K562 (cell line): ENCODE measurements at regions not wholly inside any gene's neighbourhood (a gene's known extent, or its start where the extent isn't known, plus 50 kb on each side); places are given as distances from the start of the nearest gene placed in this dataset.

Source experiments
- ATAC-seq: fragments of 200-7000 bp; cut with Tn5 transposase; 3 replicates; pipeline ENCODE4 v1.9.1; 2020; ENCODE audit warnings: moderate library complexity
- BruUV-seq: library from RNA; stranded (reverse); fragments of 400-500 nt; replicated peaks from 2 replicates; lab custom pipeline; 2021; lab: Mats Ljungman, UMichigan
- CTCF ChIA-PET: fragments of 300-600 bp; formaldehyde crosslinking; extraction: SDS; loops from one replicate; lab custom pipeline; 2021; ENCODE audit warnings: low intra/inter-chr PET ratio; lab: Yijun Ruan, JAX
- POLR2A ChIA-PET: fragments of 300-600, 350-650 bp; sonication (Branson Sonifier 250); formaldehyde crosslinking; extraction: SDS; loops from one replicate; lab custom pipeline; 2021; ENCODE audit warnings: antibody characterized with exemption, inconsistent platforms; lab: Yijun Ruan, JAX
- DNase-seq, 4 experiments: peaks; one replicate each; pipeline versions ENCODE4 v3.0.0 to v3.0.0-alpha.2; 2011 to 2018; ENCODE audit warnings: low spot score in 3 of 4, mixed read lengths in 3 of 4; ENCODE audit errors: extremely low read depth in 1 of 4
- FAIRE-seq: peaks from 2 replicates; lab custom pipeline; 2011; peaks lifted over from hg19 to GRCh38; lab: Jason Lieb, UNC
- H2AFZ ChIP-seq: 2 replicates; pipeline ENCODE4 v1.6.0; 2011; ENCODE audit warnings: low read depth, low read length, control low read depth, inconsistent platforms
- H3K27ac ChIP-seq: fragments of 200-600 bp; 3 replicates; pipeline ENCODE4 v1.8.0; 2011; ENCODE audit warnings: low read depth, mild to moderate bottlenecking, control low read depth, inconsistent platforms, low read length, moderate library complexity, mixed read lengths; ENCODE audit errors: extremely low read depth
- H3K27me3 ChIP-seq, 2 experiments: fragments of 300-600 bp in 1 of 2; 2 replicates in 1 of 2; 3 replicates in 1 of 2; pipeline versions ENCODE4 v1.6.0 to v1.8.0; 2011; ENCODE audit warnings: inconsistent platforms in 2 of 2, low read length in 2 of 2, mild to moderate bottlenecking in 1 of 2, mixed read lengths in 1 of 2, moderate library complexity in 1 of 2; ENCODE audit not compliant: control insufficient read depth in 2 of 2, insufficient read depth in 2 of 2
- H3K36me3 ChIP-seq: fragments of 300-600 bp; 3 replicates; pipeline ENCODE4 v1.8.0; 2011; ENCODE audit warnings: mild to moderate bottlenecking, low read length, inconsistent platforms; ENCODE audit not compliant: control insufficient read depth, insufficient read depth
- H3K4me1 ChIP-seq, 2 experiments: fragments of 200-600 bp in 1 of 2; replicated peaks in 1 of 2; 2 replicates in 1 of 2; 3 replicates in 1 of 2; pipeline versions ENCODE4 v1.5.1 to v1.8.0; 2011; ENCODE audit warnings: inconsistent platforms in 2 of 2, low read length in 2 of 2, mild to moderate bottlenecking in 1 of 2, mixed read lengths in 1 of 2, moderate library complexity in 1 of 2; ENCODE audit not compliant: control insufficient read depth in 2 of 2, insufficient read depth in 2 of 2
- H3K4me2 ChIP-seq: 2 replicates; pipeline ENCODE4 v1.6.1; 2011; ENCODE audit warnings: low read length, control low read depth, inconsistent platforms, mixed read lengths; ENCODE audit not compliant: insufficient read depth
- H3K4me3 ChIP-seq: fragments of 200-600 bp; sonication (generic), shearing (Covaris generic); 2 replicates; pipeline ENCODE4 v1.5.1; 2016; ENCODE audit warnings: control low read depth, inconsistent platforms
- H3K79me2 ChIP-seq: fragments of 200-600 bp; 3 replicates; pipeline ENCODE4 v1.8.0; 2011; ENCODE audit warnings: low read length, inconsistent platforms; ENCODE audit not compliant: control insufficient read depth, insufficient read depth
- H3K9ac ChIP-seq, 2 experiments: 2 replicates each; pipeline versions ENCODE4 v1.6.0 to v1.6.1; 2011; ENCODE audit warnings: low read depth in 2 of 2, low read length in 2 of 2, control low read depth in 1 of 2, inconsistent platforms in 1 of 2, mild to moderate bottlenecking in 1 of 2, mixed read lengths in 1 of 2; ENCODE audit not compliant: insufficient read depth in 1 of 2
- H3K9me1 ChIP-seq: one replicate; pipeline ENCODE4 v1.6.0; 2011; ENCODE audit warnings: inconsistent platforms, mild to moderate bottlenecking, low read length, moderate library complexity; ENCODE audit not compliant: control insufficient read depth, insufficient read depth
- H3K9me3 ChIP-seq: replicated peaks from 2 replicates; pipeline ENCODE4 v1.5.1; 2011; ENCODE audit warnings: low read depth, low read length, inconsistent platforms; ENCODE audit not compliant: control insufficient read depth, insufficient read depth
- H4K20me1 ChIP-seq: replicated peaks from 2 replicates; pipeline ENCODE4 v1.6.1; 2011; ENCODE audit warnings: low read length, inconsistent platforms, mixed read lengths; ENCODE audit not compliant: control insufficient read depth, insufficient read depth
- BRCA1 ChIP-seq, 2 experiments: fragments of 450-650 bp in 1 of 2; sonication (generic) in 1 of 2; formaldehyde crosslinking in 1 of 2; IDR thresholded peaks; 2 replicates each; pipeline versions ENCODE4 v1.5.0 to v1.6.1; 2017 to 2020; ENCODE audit warnings: mild to moderate bottlenecking in 1 of 2, missing genetic modification reagents in 1 of 2
- EGR1 ChIP-seq: fragments of 450-650 bp; conservative IDR thresholded peaks from 2 replicates; pipeline ENCODE4 v1.6.1; 2017; ENCODE audit warnings: mild to moderate bottlenecking
- ELF4 ChIP-seq: fragments of 450-650 bp; formaldehyde crosslinking; IDR thresholded peaks from 2 replicates; pipeline ENCODE4 v1.4.0; 2022; ENCODE audit warnings: missing genetic modification characterization
- FOXK1 ChIP-seq: sonication (generic); formaldehyde crosslinking; IDR thresholded peaks from 2 replicates; pipeline ENCODE4 v1.8.0; 2022; ENCODE audit warnings: missing genetic modification reagents, mild to moderate bottlenecking, borderline replicate concordance
- HNRNPLL ChIP-seq: fragments of 200-400 bp; formaldehyde crosslinking; IDR thresholded peaks from 2 replicates; pipeline ENCODE4 v1.6.1; 2017; ENCODE audit warnings: low read length, low read depth, mild to moderate bottlenecking; ENCODE audit not compliant: poor library complexity, severe bottlenecking
- NFE2 ChIP-seq: IDR thresholded peaks from 2 replicates; pipeline ENCODE4 v1.6.1; 2014; ENCODE audit warnings: antibody characterized with exemption, low read depth
- PHF21A ChIP-seq: fragments of 450-650 bp; IDR thresholded peaks from 2 replicates; pipeline ENCODE4 v1.6.1; 2017; ENCODE audit warnings: low read depth, borderline replicate concordance
- RBM14 ChIP-seq: fragments of 200-400 bp; formaldehyde crosslinking; IDR thresholded peaks from 2 replicates; pipeline ENCODE4 v1.6.1; 2018; ENCODE audit warnings: low read depth, mild to moderate bottlenecking, low read length, moderate library complexity, borderline replicate concordance; ENCODE audit not compliant: insufficient read depth
- RNF219 ChIP-seq: fragments of 250-450 bp; sonication (Bioruptor Pico); IDR thresholded peaks from 2 replicates; pipeline ENCODE4 v1.5.0; 2022; ENCODE audit warnings: mild to moderate bottlenecking
- RUNX1 ChIP-seq: sonication (generic); IDR thresholded peaks from 2 replicates; pipeline ENCODE4 v1.6.1; 2016; ENCODE audit warnings: antibody characterized with exemption, low read depth
- SIN3A ChIP-seq, 2 experiments: fragments of 150-350 bp in 1 of 2; IDR thresholded peaks; 2 replicates each; pipeline ENCODE4 v1.6.1; 2011 to 2016; ENCODE audit warnings: borderline replicate concordance in 2 of 2, low read depth in 2 of 2, low read length in 2 of 2, mild to moderate bottlenecking in 2 of 2, moderate library complexity in 2 of 2; ENCODE audit not compliant: control insufficient read depth in 1 of 2
- SOX6 ChIP-seq: fragments of 450-650 bp; IDR thresholded peaks from 2 replicates; pipeline ENCODE4 v1.6.1; 2014; ENCODE audit warnings: mild to moderate bottlenecking
- TAL1 ChIP-seq: fragments of 450-650 bp; IDR thresholded peaks from 2 replicates; pipeline ENCODE4 v1.6.1; 2016; ENCODE audit warnings: mild to moderate bottlenecking
- TCF7L2 ChIP-seq: fragments of 150-350 bp; IDR thresholded peaks from 2 replicates; pipeline ENCODE4 v1.6.1; 2016; ENCODE audit warnings: low read depth, mild to moderate bottlenecking, low read length, moderate library complexity
- XRCC3 ChIP-seq: fragments of 450-650 bp; IDR thresholded peaks from 2 replicates; pipeline ENCODE4 v1.6.1; 2017; ENCODE audit warnings: mild to moderate bottlenecking, moderate library complexity
- ZNF143 ChIP-seq: sonication (generic); formaldehyde crosslinking; IDR thresholded peaks from 2 replicates; pipeline ENCODE4 v1.9.0; 2022; ENCODE audit warnings: mild to moderate bottlenecking, missing genetic modification reagents
- ZNF3 ChIP-seq: fragments of 250-450 bp; sonication (Bioruptor Pico); IDR thresholded peaks from 2 replicates; pipeline ENCODE4 v1.5.0; 2021; ENCODE audit warnings: mild to moderate bottlenecking, moderate library complexity
- WGBS: fragments of 100-300 bp; shearing (Covaris generic); methylation state at CpG from one replicate; pipeline ENCODE4 v1.1.6; 2016; ENCODE audit warnings: low coverage, mixed read lengths; ENCODE audit not compliant: insufficient coverage; ENCODE audit errors: missing lambda C conversion rate; 5-methylcytosine and 5-hydroxymethylcytosine counted together
- in situ Hi-C: fragments of 300-500 bp; cut with MboI; formaldehyde crosslinking; loops from 4 replicates; pipeline ENCODE4 v1.15.0; 2018; ENCODE audit warnings: inconsistent platforms, mixed read lengths
- intact Hi-C: fragments of 100-400 bp; cut with micrococcal nuclease; formaldehyde crosslinking; loops from 2 replicates; pipeline ENCODE4 v1.14.2; 2022

- in situ Hi-C loops (no loop called here), intact Hi-C loops (no loop called here)
- Histone ChIP-seq H3K27me3 (no peaks in the 10 kb centered on the region), H3K4me1 (no peaks in the 10 kb centered on the region), H4K20me1 (no peaks in the 10 kb centered on the region), H3K9ac (no peak overlapping the region), H3K27ac (no peak overlapping the region), H2AFZ (no peak overlapping the region), H3K4me3 (no peak overlapping the region), H3K9me1 (no peaks in the 10 kb centered on the region), H3K9me3 (no peaks in the 10 kb centered on the region), H3K79me2 (no peaks in the 10 kb centered on the region), H3K36me3 (no peaks in the 10 kb centered on the region), H3K4me2 (no peak overlapping the region)
- no peak for TF ChIP-seq ELF4
- TF ChIP-seq PHF21A = no peak
- TF ChIP-seq RUNX1 = no peak
- no peak for TF ChIP-seq BRCA1 (IDR thresholded peaks at IDR 0.05)
- TF ChIP-seq BRCA1 (CRISPR knock-in tag; IDR thresholded peaks at IDR 0.05) = no peak
- no peak for TF ChIP-seq HNRNPLL
- TF ChIP-seq RBM14 = no peak
- TF ChIP-seq RNF219 (CRISPR knock-in tag) = no peak
- no peak for TF ChIP-seq TCF7L2
- TF ChIP-seq EGR1 = no peak
- TF ChIP-seq FOXK1 (CRISPR knock-in tag) = no peak
- TF ChIP-seq SIN3A (IDR thresholded peaks at IDR 0.05; ENCODE audit: borderline replicate concordance in 2 of 2, control insufficient read depth in 1 of 2, low read depth in 2 of 2, low read length in 2 of 2) = no peak
- TF ChIP-seq XRCC3 = no peak
- TF ChIP-seq ZNF3 (CRISPR knock-in tag) = no peak
- no peak for TF ChIP-seq NFE2
- TF ChIP-seq ZNF143 (CRISPR knock-in tag) = no peak
- no peak for TF ChIP-seq SOX6
- TF ChIP-seq TAL1 = no peak
- CTCF ChIA-PET = no interaction called here
- 0% methylated on average over 1 of the region's 1 CpG for WGBS
- FAIRE-seq = no peak
- no peak for ATAC-seq
- DNase-seq = no peak
- POLR2A ChIA-PET = no interaction called here
- no TSS peak for BruUV-seq
Measured at GRCh38 chr5:40376566-40376965, 303.1 kb upstream of the PTGER4 start.
